Stimulated activated naive CD4-positive, alpha-beta T cell (primary cell): ENCODE measurements at regions not wholly inside any gene's neighbourhood (a gene's known extent, or its start where the extent isn't known, plus 50 kb on each side); places are given as distances from the start of the nearest gene placed in this dataset.
"Not testable (repeated sequence)": the region's sequence is repeated elsewhere in the genome, so short reads cannot be mapped to it uniquely, and the experiment has no call there.

Experiments used
- DNase-seq, 6 experiments: peaks; one replicate each; lab custom pipeline; 2025; lab: John Stamatoyannopoulos, UW

DNA sequence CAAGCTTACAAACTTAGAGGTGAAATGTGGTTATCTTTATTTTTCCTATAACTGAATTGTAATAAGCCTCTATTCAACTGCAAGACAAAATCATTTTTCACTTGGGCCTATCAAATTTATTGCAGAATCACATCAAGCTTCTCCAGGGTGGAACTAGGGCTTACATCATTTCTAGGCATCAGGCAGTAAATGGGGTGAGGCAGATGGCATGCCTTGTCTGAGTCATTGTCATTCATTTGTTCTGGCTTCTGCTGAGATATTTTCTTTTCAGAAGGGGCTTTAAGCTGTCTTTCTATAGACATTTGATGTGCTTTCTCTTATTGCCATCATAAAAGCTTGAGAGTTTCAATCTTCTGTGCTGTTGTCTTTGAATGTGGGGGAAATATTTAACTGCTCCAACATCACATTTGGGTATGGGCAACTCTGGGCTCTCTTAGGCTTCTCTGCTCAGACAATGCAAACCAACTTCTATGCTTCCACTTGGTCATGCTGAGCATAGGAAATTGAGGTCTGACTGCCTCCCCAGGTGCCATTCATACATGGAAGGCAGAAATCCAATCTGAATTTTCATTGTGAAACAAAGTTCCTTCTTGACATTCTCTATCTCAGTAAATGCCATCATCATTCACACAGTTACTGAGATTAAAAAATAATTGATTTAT, 225.8 kb upstream of the GIMD1 start:
- no peak for DNase-seq

DNA sequence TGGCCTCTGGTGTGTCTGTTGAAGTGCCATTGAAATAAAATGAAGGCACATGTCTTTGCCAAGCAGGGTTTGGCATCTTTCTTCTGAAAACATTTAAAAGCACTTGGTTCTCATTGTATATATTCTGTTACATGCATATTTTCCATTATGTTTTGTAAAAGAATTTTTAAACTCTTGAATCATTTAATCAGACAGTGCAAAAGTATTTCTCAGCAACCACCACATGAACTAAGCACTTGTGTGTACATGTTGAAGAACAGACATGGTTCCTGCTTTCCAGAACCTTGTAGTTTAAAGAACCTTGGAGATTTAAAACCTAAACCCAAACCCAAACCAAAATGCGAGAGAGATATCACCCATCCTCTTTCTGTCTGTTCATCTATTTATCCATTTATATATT, 220.3 kb upstream of the GIMD1 start:
- no peak for DNase-seq

DNA sequence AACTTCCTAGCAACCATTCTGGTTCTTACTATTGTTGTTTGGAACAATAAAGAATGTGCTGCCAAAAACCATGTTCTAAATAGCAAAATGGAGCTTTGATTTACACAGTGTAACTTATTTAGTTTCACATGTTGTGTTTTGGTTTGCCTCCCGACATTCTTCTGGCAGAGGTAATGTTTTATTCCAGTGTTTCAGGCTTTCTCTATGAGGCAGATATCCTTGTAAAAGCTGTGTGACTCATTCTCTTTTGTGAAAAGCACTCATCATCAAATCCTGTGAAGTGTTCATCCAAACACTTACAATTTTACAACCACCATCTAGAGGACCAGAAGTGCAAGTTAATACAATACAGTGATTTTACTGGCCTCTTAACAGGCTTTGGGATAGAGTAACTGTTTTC, 219.0 kb upstream of the GIMD1 start:
- DNase-seq: no peak

DNA sequence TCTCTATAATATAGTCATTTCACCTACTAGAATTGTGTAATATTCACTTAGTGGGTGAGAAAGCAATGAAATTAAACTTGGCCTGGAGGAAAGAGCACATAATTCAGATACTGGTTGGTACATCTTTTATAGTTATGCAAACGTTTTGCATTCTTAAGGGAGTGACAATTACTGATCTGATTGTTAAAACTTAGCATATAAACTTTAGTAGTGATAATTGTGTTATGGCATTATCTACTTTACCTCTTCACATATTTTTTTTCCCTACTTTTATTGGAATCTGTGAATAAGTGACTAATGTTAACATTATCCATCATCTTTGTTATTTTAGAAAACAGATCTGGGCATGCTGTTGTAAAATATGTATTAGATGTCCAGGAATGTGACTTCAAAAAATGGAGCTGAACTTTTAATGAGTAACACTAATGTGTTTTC, 217.4 kb upstream of the GIMD1 start:
- no peak for DNase-seq

DNA sequence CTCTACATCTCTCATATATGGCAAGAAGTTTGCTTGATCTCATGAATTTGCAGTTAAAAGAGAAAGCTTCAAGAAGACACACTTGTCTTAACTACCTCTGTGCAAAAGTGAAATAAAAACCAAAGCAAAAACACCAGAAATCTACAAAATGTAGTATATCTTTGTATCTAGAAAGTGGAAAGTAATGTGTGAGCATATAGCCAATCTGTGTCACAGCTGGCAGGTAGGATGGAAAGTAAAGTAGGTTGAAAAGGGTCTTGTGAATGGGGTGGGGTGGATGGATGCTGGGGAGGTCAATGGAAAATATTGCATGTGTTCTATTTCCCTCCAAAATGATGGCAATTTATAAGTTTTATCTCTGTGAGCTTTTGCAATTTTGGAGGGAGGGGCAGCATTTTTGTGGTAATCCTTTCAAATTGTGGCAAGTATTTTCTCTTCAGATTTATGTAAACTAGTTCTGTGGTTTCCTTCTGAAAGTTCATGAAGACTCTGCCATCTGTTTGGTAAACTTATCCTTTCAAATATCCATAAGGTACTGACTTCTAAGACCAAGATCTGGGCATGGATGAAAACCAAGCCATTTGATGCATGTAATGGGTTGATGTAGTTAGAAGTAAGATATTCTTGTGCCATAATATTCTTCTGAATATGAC, 215.9 kb upstream of the GIMD1 start:
- DNase-seq: no peak

DNA sequence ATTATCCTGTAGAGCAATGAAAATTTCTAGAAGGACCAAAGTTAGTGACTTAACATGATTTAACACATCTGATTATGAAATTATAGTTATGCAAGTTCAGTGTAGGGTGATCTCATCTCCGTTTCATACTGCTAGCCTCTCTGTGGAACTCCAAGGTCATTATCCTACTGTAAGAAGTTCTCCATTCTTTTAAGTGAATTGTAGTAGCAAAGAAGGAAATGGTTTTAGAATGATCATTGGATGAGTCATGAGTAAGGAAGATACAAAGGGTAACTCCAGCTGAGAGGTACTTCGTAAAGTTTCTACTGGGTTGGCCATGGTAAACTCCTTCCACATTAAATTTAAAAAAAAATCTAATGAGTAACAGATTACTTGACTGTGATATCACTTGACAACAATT, 215.0 kb upstream of the GIMD1 start:
- DNase-seq: no peak

DNA sequence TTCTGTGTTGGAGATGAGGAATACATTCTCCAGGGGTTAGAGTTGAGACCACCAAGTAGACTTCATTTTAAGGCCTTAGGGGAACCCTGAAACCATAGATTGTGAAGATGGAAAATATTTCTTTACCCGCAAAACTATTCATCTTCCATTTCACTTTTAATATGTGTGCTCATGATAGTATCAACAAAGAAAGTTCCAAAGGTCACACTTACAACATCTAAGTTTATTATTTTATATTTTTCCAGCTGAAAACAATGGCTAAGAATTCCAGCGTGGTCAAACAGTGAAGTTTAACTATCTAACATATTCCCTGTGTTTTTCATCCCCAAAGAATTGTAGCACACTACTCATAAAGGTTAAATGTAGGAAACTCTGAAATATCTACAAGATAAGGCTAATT, 214.5 kb upstream of the GIMD1 start:
- no peak for DNase-seq

DNA sequence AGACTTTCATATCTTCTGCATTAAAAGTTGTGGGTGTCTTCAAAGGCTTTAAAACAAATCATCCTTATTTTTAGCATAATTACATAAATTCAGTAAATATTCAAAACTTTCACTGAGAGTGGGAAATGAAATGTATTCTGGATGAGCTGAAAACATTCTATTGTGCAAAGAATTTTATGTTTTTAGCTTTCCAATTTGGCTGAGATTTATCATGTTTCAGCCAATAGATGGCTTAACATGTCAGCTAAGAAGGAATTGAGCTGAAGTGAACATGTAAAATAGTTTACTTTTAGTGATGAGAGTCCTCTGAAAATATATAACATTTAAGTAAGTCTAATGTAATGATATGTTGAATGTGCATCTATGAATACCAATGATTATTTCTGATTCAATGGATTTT, 213.5 kb upstream of the GIMD1 start:
- DNase-seq: no peak

DNA sequence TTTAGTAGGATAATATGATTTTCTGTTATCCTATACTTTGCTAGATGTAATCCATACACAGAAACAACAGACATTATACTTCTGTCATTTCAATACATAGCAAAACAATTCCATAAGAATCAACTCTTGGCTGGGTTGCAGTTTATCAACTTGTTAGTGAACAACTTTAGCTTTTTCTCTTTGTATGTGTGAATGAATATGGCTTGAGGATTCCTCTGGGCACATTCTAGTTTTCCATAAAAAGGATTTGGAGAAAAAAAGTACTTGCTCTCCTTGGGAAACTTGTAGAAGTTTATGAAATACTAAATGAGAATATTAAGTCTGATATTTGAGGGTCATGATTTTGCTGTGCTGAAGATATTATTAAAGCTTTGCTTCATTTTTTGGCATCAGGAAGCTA, 210.7 kb upstream of the GIMD1 start:
- DNase-seq: no peak

DNA sequence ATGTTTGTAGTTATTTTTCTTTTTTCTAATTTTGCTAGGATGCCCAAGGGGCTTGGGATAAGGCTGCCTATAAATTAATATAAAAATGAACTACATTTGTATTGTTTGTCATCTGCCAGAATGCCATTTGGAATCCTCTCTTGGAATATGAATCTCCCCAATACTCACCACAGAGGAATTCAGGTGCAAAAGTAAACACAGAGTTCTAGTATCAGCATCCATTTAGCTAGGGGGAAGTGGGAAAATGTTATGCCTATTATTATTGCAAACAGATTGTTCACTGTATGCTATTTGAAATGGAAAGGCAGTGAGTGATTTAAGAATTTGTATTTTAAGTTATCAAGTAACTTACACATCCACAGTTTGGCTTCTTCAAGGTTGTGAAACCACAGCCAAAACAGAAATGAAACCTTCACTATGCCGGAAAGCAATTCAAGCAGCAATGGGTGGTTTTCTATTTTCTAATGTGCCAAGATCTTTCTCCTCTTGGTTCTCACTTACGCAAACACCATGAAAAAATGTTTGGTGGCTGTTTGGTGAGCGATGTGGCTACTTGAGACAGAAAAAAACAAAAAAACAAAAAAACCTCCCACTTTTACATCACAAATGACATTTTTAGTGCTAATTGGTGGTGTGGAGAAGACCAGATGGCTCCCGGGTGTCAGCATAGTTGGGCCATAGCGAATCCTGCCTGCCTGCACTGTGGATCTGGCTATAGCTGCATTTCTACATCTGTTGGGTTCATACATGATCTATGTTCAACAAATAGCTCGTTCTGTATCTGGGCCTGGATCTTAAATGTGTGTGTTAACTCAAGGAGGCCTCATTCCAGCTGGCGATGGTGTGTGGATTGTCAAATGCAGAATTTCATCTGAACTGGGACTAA, 200.8 kb upstream of the GIMD1 start:
- no peak for DNase-seq

DNA sequence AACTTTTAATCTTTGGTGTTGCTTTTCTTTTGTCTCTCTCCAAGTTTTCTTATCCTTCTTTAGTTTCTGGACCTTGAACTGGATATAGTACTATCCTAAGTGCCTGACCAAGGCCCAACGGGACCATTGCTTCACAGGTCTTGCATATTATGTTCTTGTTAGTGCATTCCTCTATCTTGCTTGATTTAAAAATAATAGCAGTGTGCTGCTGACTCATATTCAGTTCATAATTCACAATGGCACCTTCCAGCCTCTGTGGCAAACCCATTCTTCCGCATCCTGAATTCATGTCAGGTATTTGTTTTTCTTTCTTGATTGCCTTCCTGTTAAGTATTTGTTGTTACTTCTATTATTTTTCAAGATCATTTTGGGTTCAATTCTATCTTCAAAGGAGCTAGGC, 197.1 kb upstream of the GIMD1 start:
- no peak for DNase-seq

DNA sequence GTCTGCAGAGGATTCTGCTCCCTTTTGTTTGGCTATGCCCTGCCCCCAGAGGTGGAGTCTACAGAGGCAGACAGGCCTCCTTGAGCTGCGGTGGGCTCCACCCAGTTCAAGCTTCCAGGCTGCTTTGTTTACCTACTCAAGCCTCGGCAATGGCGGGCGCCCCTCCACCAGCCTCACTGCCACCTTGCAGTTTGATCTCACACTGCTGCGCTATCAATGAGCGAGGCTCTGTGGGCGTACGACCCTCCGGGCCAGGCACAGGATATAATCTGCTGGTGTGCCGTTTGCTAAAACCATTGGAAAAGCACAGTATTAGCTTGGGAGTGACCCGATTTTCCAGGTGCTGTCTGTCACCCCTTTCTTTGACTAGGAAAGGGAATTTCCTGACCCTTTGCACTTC, 195.1 kb upstream of the GIMD1 start:
- DNase-seq: not testable (repeated sequence)

DNA sequence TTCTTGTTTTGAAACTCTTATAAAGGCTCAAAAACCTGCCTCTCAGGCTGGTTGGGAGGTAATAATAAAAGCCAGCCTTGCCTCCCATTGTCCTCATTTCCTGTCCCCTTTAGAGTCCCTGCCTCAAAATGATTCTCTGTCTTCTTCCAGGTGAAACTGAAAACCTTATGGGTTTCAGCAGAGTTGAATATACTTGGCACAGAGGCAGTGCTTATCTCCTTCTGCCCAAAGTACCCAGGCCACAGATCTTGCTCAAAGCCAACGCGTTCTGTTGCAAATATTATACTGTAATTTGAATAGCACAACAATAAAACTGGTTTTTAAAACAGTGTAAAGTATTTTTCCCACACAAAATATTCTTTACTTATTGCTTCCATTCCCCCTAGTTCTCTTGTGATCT, 183.1 kb upstream of the GIMD1 start:
- no peak for DNase-seq

DNA sequence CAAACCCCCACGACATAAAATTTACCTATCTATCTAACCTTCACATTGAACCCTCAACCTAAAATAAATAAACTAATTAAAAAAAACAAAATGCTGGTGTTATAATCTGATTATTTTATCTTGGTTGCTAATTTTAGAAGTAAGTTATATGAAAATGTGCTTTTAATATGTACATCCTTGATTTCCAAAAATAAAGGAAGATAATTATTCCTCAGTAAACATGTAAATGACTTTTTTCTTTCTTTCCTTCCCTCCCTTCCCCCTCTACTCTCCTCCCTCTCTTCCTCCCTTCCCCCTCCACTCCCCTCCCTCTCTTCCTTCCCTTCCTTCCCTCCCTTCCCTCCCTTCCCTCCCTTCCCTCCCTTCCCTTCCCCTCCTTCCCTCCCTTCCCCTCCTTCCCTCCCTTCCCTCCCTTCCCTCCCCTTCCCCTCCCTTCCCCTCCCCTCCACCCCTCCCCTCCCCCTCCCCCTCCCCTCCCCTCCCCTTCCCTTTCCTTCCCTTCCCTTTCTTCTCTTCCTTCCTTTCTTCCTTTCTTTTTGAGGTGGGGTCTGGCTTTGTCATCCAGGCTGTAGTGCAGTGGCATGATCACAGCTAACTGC, 180.0 kb upstream of the GIMD1 start:
- DNase-seq: no peak

DNA sequence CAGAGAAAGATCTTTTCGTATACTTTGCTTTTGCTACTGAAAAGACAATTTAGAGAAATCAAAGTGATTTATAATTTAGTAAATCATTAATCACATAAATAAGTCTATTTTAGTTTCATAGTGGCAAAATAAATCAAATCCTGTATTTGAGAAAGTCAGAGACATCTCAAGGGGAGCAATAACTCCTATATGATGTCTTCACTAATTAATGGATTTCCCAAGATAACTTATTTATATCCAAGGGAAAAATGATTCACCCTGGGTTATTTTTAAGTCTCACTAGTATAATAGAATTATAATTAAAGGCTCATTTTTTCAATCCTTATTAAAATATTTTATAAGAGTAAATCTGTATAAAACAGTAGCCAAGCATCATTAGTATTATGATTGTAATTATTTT, 177.8 kb upstream of the GIMD1 start:
- DNase-seq: no peak

DNA sequence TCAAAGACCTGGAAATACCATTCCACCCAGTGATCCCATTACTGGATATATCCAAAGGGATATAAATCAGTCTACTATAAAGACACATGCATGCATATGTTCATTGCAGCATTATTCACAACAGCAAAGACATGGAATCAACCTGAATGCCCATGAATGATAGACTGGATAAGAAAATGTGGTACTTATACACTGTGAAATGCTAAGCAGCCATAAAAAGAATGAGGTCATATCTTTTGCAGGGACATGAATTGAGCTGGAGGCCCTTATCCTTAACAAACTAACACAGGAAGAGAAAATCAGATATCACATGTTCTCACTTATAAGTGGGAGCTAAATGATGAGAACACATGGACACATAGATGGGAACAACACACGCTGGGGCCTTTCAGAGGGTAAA, 174.0 kb upstream of the GIMD1 start:
- not testable (repeated sequence) for DNase-seq

DNA sequence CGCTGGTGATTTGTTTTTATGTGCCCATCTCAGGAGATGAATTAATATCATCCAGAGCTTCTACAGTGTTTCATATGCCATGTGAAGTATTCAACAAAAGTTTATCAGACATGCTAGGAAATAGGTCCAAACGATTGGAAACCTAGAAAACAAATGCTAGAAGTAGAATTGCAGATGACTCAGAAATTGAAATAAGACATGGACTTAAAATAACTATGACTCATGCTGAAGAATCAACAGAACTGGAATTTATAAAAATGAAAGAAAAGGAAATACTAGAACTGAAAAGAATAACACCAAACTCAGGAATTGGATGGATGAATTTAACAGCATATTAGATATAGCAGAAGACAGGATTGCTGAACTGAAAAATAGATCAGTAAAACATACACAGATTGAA, 172.7 kb upstream of the GIMD1 start:
- DNase-seq: no peak

DNA sequence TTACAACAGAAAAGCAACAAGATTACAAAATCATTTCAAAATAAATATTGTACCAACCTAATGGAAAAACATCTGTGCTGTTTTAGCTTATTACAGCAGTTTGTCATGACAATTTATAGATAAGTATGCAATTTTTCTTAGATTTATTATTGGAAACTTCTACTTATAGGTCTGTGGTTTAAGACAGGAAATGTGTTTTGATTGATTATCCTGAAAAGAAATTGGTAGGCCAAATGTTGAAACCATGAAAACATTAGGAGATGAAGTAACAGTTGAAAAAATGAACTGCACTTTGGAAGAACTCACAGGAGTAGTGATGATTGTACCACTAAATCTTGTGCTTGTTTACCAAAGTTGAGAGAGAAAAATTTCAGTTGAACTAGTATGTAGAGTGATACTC, 162.2 kb upstream of the GIMD1 start:
- DNase-seq: no peak

DNA sequence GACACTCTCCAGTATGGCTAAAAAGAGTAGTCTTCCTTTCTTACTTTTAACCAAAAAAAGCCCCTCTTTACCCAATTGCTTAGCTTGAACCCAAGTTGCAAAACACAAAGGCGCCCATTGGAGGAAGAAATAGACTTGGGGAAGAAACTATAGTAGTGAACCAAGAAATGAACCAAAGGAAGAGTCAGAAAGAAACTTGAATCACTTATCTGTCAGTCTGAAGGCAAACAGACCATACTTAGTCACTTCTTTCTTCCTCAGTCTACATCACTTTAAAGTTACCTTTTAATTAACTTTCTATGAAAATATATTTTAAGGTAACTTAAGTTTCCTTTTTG, 161.4 kb upstream of the GIMD1 start:
- DNase-seq: no peak

DNA sequence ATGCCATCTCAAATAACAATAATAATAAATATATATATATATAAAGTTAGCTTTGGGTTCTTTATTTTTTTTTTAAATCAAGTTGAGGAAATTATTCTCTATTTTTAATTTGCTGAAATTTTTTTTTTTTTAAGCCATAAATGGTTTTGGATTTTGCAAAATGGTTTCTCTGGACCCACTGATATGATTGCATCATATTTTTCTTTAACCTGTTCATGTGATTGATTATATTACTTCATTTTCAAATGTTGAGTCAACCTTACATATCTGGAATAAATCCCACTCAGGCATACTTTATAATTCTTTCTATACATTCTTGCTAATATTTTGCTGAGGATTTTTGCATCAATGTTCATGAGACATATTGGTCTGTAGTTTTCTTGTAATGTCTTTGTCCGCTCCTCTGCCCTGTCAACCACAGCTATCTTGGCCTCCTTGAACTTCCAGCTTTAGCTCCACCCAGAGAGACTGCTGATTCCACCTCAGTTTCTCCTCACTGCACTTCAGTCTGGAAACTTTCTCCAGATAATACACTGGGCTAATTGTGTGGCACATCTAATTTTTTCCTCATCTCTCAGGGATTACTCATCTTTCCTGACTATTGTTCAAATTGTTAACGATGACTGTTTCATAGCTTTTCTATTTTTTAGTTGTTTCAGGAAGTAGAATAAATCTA, 160.9 kb upstream of the GIMD1 start:
- DNase-seq: no peak

DNA sequence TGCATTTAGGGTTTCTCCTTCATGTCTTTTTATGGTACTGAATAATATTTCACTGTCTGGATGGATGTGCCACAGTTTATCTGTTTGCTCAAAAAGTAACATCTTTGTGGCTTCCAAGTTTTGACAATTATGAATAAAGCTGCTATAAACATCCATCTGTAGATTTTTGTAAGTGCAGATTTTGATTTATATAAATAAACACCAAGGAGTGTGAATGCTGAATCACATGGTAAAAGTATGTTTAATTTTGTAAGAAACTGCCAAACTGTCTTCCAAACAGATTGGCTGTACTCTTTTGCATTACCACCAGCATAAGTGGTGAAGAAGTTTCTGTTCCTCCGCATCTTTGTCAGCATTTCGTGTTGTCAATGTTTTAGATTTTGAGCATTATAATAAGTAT, 158.7 kb upstream of the GIMD1 start:
- DNase-seq: no peak

DNA sequence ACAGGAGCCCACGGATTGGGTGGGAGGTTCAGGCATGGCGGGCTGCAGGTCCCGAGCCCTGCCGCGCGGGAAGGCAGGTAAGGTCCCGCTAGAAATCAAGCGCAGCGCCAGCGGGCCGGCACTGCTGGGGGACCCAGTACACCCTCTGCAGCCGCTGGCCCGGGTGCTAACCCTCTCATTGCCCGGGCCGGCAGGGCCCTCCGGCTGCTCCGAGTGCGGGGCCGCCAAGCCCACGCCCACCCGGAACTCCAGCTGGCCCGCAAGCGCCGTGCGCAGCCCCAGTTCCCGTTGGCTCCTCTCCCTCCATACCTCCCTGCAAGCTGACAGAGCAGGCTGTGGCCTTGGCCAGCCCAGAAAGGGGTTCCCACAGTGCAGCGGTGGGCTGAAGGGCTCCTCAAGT, 156.8 kb upstream of the GIMD1 start:
- DNase-seq: not testable (repeated sequence)
